H9 (cell line): ENCODE measurements at regions not wholly inside any gene's neighbourhood (a gene's known extent, or its start where the extent isn't known, plus 50 kb on each side); places are given as distances from the start of the nearest gene placed in this dataset.

Experiments
- DNase-seq: peaks from one replicate; pipeline ENCODE4 v3.0.0-alpha.2; 2017
- H2AFZ ChIP-seq: one replicate; pipeline ENCODE4 v1.6.1; 2013; ENCODE audit warnings: mild to moderate bottlenecking, low read length, control low read depth, moderate library complexity
- H2AK5ac ChIP-seq: 2 replicates; pipeline ENCODE4 v1.6.1; 2013; ENCODE audit warnings: low read length, control low read depth, mixed read lengths; ENCODE audit not compliant: insufficient read length
- H2BK120ac ChIP-seq: one replicate; pipeline ENCODE4 v1.6.1; 2013; ENCODE audit warnings: low read depth, mild to moderate bottlenecking, low read length, control low read depth, inconsistent platforms; ENCODE audit not compliant: poor library complexity, severe bottlenecking
- H2BK12ac ChIP-seq: 2 replicates; pipeline ENCODE4 v1.6.1; 2013; ENCODE audit warnings: low read length, control low read depth, mixed read lengths, low read depth; ENCODE audit not compliant: insufficient read length
- H2BK15ac ChIP-seq: 2 replicates; pipeline ENCODE4 v1.6.1; 2013; ENCODE audit warnings: low read depth, low read length, control low read depth
- H2BK20ac ChIP-seq: one replicate; pipeline ENCODE4 v1.6.1; 2013; ENCODE audit warnings: low read depth, mild to moderate bottlenecking, low read length, control low read depth, inconsistent platforms; ENCODE audit not compliant: poor library complexity, severe bottlenecking
- H2BK5ac ChIP-seq: 2 replicates; pipeline ENCODE4 v1.6.1; 2013; ENCODE audit warnings: low read length, control low read depth, mixed read lengths; ENCODE audit not compliant: insufficient read length
- H3K14ac ChIP-seq: 2 replicates; pipeline ENCODE4 v1.6.1; 2013; ENCODE audit warnings: low read length, control low read depth; ENCODE audit not compliant: insufficient read depth
- H3K18ac ChIP-seq: 2 replicates; pipeline ENCODE4 v1.6.1; 2013; ENCODE audit warnings: low read depth, mild to moderate bottlenecking, mixed read lengths, low read length, control low read depth; ENCODE audit not compliant: insufficient read length
- H3K23ac ChIP-seq: 2 replicates; pipeline ENCODE4 v1.6.1; 2013; ENCODE audit warnings: low read length, control low read depth, mixed read lengths, low read depth; ENCODE audit not compliant: insufficient read length
- H3K23me2 ChIP-seq: 2 replicates; pipeline ENCODE4 v1.6.1; 2013; ENCODE audit warnings: low read depth, mild to moderate bottlenecking, mixed read lengths, low read length, control low read depth; ENCODE audit not compliant: insufficient read length, poor library complexity, severe bottlenecking
- H3K27ac ChIP-seq: 2 replicates; pipeline ENCODE4 v1.5.1; 2013; ENCODE audit warnings: low read length, control low read depth, mixed read lengths, low read depth; ENCODE audit not compliant: insufficient read length
- H3K27me3 ChIP-seq: 2 replicates; pipeline ENCODE4 v1.6.1; 2013; ENCODE audit warnings: low read length, control low read depth, inconsistent platforms; ENCODE audit not compliant: insufficient read depth
- H3K4ac ChIP-seq: 2 replicates; pipeline ENCODE4 v1.6.1; 2013; ENCODE audit warnings: low read depth, mild to moderate bottlenecking, control low read depth, inconsistent platforms, low read length, moderate library complexity
- H3K4me1 ChIP-seq: 2 replicates; pipeline ENCODE4 v1.6.1; 2013; ENCODE audit warnings: low read length, control low read depth, inconsistent platforms; ENCODE audit not compliant: insufficient read depth
- H3K4me2 ChIP-seq: 2 replicates; pipeline ENCODE4 v1.6.1; 2013; ENCODE audit warnings: low read length, control low read depth, mixed read lengths; ENCODE audit not compliant: insufficient read length, insufficient read depth
- H3K56ac ChIP-seq: 2 replicates; pipeline ENCODE4 v1.6.1; 2013; ENCODE audit warnings: low read depth, mild to moderate bottlenecking, mixed read lengths, low read length, control low read depth; ENCODE audit not compliant: insufficient read length
- H3K79me1 ChIP-seq: 2 replicates; pipeline ENCODE4 v1.6.1; 2013; ENCODE audit warnings: low read depth, mild to moderate bottlenecking, moderate library complexity, low read length, control low read depth, inconsistent platforms; ENCODE audit not compliant: insufficient read depth, poor library complexity, severe bottlenecking
- H3K79me2 ChIP-seq: 2 replicates; pipeline ENCODE4 v1.6.1; 2013; ENCODE audit warnings: low read length, control low read depth, inconsistent platforms; ENCODE audit not compliant: insufficient read depth
- H3K9ac ChIP-seq: 2 replicates; pipeline ENCODE4 v1.6.1; 2013; ENCODE audit warnings: low read length, control low read depth, mixed read lengths; ENCODE audit not compliant: insufficient read length; ENCODE audit errors: extremely low read depth
- H3K9me3 ChIP-seq: one replicate; pipeline ENCODE4 v1.6.1; 2013; ENCODE audit warnings: low read depth, low read length, inconsistent platforms; ENCODE audit not compliant: control insufficient read depth
- H3T11ph ChIP-seq: one replicate; pipeline ENCODE4 v1.6.1; 2013; ENCODE audit warnings: mild to moderate bottlenecking, low read length, control low read depth, inconsistent platforms
- H4K20me1 ChIP-seq: one replicate; pipeline ENCODE4 v1.6.1; 2013; ENCODE audit not compliant: control insufficient read depth, insufficient read length, insufficient read depth
- H4K5ac ChIP-seq: 2 replicates; pipeline ENCODE4 v1.6.1; 2013; ENCODE audit warnings: low read depth, mild to moderate bottlenecking, mixed read lengths, low read length, control low read depth; ENCODE audit not compliant: insufficient read length
- H4K8ac ChIP-seq: replicated peaks from 2 replicates; pipeline ENCODE4 v1.6.1; 2013; ENCODE audit warnings: low read length, control low read depth, mixed read lengths, low read depth; ENCODE audit not compliant: insufficient read length
- H4K91ac ChIP-seq: 2 replicates; pipeline ENCODE4 v1.6.1; 2013; ENCODE audit warnings: low read depth, mild to moderate bottlenecking, moderate library complexity, mixed read lengths, low read length, control low read depth; ENCODE audit not compliant: insufficient read length
- H3K27ac Mint-ChIP-seq, 3 experiments: 2 replicates in 2 of 3; 3 replicates in 1 of 3; pipeline ENCODE4 v1.8.0; 2020 to 2021; ENCODE audit warnings: mixed read lengths in 3 of 3, mild to moderate bottlenecking in 1 of 3, moderate library complexity in 1 of 3
- H3K27me3 Mint-ChIP-seq: 2 replicates; pipeline ENCODE4 v1.8.0; 2021; ENCODE audit warnings: low read depth, mild to moderate bottlenecking, moderate library complexity, mixed read lengths
- H3K36me3 Mint-ChIP-seq, 3 experiments: 2 replicates in 2 of 3; 3 replicates in 1 of 3; pipeline ENCODE4 v1.8.0; 2020 to 2021; ENCODE audit warnings: low read depth in 3 of 3, mixed read lengths in 3 of 3; ENCODE audit not compliant: insufficient read depth in 1 of 3
- H3K4me1 Mint-ChIP-seq, 2 experiments: 2 replicates each; pipeline ENCODE4 v1.8.0; 2020; ENCODE audit warnings: mixed read lengths in 2 of 2
- H3K4me3 Mint-ChIP-seq, 2 experiments: 2 replicates in 1 of 2; 3 replicates in 1 of 2; pipeline ENCODE4 v1.8.0; 2020 to 2021; ENCODE audit warnings: mild to moderate bottlenecking in 2 of 2, mixed read lengths in 2 of 2, moderate library complexity in 1 of 2
- H3K9me3 Mint-ChIP-seq, 2 experiments: 2 replicates in 1 of 2; 3 replicates in 1 of 2; pipeline ENCODE4 v1.8.0; 2020; ENCODE audit warnings: mild to moderate bottlenecking in 2 of 2, mixed read lengths in 2 of 2, moderate library complexity in 1 of 2
- WGBS: extraction: QIAGEN DNeasy Blood & Tissue Kit; methylation state at CpG from one replicate; pipeline ENCODE4 v1.1.7; 2013; ENCODE audit warnings: missing lambda C conversion rate, low lambda C conversion rate, mixed read lengths; ENCODE audit not compliant: insufficient read length; ENCODE audit errors: extremely low coverage; 5-methylcytosine and 5-hydroxymethylcytosine counted together
- TF ChIP-seq, protein P1 (sequence below): fragments of 200-600 bp; sonication (generic); conservative IDR thresholded peaks from 3 replicates; pipeline ENCODE4 v1.8.0; 2021; ENCODE audit warnings: antibody characterized with exemption, mild to moderate bottlenecking

- no peaks in the 10 kb centered on the region for H3K9me3 Mint-ChIP-seq
- H3K4ac ChIP-seq: no peak overlapping the region
- H3K27me3 Mint-ChIP-seq: no peaks in the 10 kb centered on the region
- no peak for DNase-seq
- H3K4me3 Mint-ChIP-seq: no peak overlapping the region
- no peaks in the 10 kb centered on the region for H3K9me3 ChIP-seq
- H3K4me2 ChIP-seq: no peak overlapping the region
- H4K91ac ChIP-seq: no peak overlapping the region
- H3K27me3 ChIP-seq: no peaks in the 10 kb centered on the region
- H3K4me1 Mint-ChIP-seq: peaks cover 17 to 20% of the 10 kb centered on the region in 2 experiments
- no peaks in the 10 kb centered on the region for H3K36me3 Mint-ChIP-seq
- H3K56ac ChIP-seq: no peak overlapping the region
- H3K27ac ChIP-seq: no peak overlapping the region
- H3K4me1 ChIP-seq: no peaks in the 10 kb centered on the region; the same call in 1 of the 2 replicates
- H4K20me1 ChIP-seq: no peaks in the 10 kb centered on the region
- no peak overlapping the region for H3K23ac ChIP-seq
- H3K79me1 ChIP-seq: no peaks in the 10 kb centered on the region
- H3K14ac ChIP-seq: no peak overlapping the region
- H3K18ac ChIP-seq: no peak overlapping the region
- no peak overlapping the region for H2BK15ac ChIP-seq
- H3K9ac ChIP-seq: no peak overlapping the region
- H2AK5ac ChIP-seq: no peak overlapping the region
- no CpG with 5 or more reads among the region's 3 CpGs for WGBS
- H2BK120ac ChIP-seq: no peak overlapping the region
- H2BK12ac ChIP-seq: no peak overlapping the region
- no peak overlapping the region for H3K27ac Mint-ChIP-seq
- H2AFZ ChIP-seq: no peak overlapping the region
- no peak overlapping the region for H4K8ac ChIP-seq
- no peaks in the 10 kb centered on the region for H3K79me2 ChIP-seq
- H2BK20ac ChIP-seq: no peak overlapping the region
- H4K5ac ChIP-seq: no peak overlapping the region
- H2BK5ac ChIP-seq: no peak overlapping the region
- no peaks in the 10 kb centered on the region for H3K23me2 ChIP-seq
- TF ChIP-seq, protein P1, sequence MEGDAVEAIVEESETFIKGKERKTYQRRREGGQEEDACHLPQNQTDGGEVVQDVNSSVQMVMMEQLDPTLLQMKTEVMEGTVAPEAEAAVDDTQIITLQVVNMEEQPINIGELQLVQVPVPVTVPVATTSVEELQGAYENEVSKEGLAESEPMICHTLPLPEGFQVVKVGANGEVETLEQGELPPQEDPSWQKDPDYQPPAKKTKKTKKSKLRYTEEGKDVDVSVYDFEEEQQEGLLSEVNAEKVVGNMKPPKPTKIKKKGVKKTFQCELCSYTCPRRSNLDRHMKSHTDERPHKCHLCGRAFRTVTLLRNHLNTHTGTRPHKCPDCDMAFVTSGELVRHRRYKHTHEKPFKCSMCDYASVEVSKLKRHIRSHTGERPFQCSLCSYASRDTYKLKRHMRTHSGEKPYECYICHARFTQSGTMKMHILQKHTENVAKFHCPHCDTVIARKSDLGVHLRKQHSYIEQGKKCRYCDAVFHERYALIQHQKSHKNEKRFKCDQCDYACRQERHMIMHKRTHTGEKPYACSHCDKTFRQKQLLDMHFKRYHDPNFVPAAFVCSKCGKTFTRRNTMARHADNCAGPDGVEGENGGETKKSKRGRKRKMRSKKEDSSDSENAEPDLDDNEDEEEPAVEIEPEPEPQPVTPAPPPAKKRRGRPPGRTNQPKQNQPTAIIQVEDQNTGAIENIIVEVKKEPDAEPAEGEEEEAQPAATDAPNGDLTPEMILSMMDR: no peak
- no peak overlapping the region for H3T11ph ChIP-seq
These were observed 496.7 kb downstream of the COG6 start for GRCh38 chr13:40152145-40152544.
